SW480 (cell line): ENCODE measurements at regions not wholly inside any gene's neighbourhood (a gene's known extent, or its start where the extent isn't known, plus 50 kb on each side); places are given as distances from the start of the nearest gene placed in this dataset.
"Not testable (repeated sequence)": the region's sequence is repeated elsewhere in the genome, so short reads cannot be mapped to it uniquely, and the experiment has no call there.

Experiments used
- DNase-seq: peaks from one replicate; pipeline ENCODE4 v3.0.0-alpha.2; 2016; ENCODE audit warnings: low spot score

DNA sequence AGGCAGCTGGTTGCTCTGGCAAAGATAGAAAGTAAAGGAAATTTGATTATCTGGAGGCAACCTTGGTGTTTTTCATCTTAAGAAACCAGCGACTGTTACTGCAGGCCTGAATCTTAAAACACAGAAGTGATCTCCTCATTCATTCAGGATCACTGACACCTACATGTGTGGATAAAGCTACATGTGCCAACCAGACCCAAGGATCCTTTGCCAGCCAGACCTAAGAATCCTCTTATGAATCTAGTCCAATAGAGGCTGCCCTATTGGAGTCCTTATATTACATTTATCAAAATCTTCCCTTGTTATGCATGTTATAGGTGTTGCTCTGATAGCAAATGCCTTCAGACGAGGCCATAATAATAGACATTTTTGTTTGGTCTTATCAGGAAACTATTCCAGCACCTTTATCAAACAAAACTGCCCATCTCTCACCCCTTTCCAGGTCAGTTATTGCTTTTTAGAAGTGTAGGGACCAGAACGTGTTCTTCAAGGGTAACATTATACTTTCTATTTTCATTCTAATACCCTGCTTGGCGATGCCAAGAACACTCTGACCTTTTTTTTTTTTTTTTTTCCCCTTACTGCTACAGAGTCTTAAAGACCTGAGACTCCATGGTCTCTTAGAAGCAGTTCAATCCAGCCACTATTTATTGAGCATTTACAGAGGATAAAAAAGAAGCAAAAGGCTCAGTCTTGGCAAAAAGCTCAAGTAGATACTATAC is 175.5 kb upstream of the PTBP2 start:
- no peak for DNase-seq

- no peak for DNase-seq
Measured at GRCh38 chr1:96550061-96550460, 171.5 kb upstream of the PTBP2 start.

DNA sequence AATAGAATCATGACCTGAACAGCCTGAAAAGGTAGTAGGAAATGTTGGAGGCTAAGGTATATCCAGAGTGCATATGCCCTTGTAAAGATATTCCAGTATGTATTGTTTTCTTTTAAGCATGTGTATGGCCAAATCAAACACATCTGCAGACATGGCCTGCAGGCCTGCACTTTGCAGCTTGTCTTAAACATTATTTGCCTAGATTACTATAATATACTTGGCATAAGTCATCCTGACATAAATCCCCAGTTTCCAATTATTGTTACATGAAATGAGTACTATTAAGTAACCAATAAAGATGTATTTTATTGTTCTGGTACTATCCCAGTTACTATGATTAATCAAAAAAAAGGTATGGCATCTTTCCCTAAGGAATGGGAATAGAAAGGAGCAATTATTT is 169.1 kb upstream of the PTBP2 start:
- no peak for DNase-seq

DNA sequence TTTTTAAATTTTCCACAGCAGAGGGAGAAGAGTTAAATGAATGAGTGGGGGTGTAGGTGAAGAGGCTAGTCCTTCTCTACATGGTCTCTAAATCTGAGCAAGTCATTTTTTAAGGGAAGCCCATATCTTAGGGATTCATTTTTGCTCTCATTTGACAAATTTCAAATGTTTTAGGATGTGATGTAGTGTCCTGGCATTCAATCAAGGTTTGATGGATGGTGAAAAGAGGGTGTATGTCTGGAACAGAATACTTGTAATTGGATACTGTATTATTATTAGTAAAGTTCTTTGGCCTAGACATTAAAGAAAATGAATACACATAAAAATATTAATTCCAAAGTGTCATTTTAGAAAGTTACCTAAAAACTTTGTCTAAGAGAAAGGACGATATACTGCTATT is 167.8 kb upstream of the PTBP2 start:
- no peak for DNase-seq

DNA sequence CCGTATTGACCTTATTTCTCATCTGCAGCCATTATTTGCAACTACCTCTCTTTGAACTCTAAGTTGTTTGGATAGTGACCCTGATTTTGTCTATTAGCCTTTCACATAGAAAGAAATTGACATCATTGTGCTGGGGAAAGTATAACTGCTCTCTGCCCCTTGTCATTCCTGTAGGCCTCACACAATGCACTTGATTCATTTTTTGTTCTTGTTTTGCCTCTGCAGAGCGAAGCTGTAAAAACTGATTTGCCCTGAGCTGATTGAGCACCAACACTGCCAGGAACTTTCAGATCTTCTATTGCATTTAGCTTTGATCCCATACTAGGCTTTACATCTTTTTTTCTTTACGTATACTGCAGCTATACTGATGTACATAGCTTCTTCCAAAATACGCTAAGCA is 167.2 kb upstream of the PTBP2 start:
- DNase-seq, result no peak

- no peak for DNase-seq
Measured at GRCh38 chr1:96557336-96557735, 164.2 kb upstream of the PTBP2 start.

GRCh38 chr1:96558635-96559034 is 162.9 kb upstream of the PTBP2 start:
- DNase-seq, result no peak

GRCh38 chr1:96559181-96559580 is 162.4 kb upstream of the PTBP2 start:
- no peak for DNase-seq

GRCh38 chr1:96559707-96560596 is 161.6 kb upstream of the PTBP2 start:
- DNase-seq, result no peak

GRCh38 chr1:96562094-96562493 is 159.5 kb upstream of the PTBP2 start:
- no peak for DNase-seq

DNA sequence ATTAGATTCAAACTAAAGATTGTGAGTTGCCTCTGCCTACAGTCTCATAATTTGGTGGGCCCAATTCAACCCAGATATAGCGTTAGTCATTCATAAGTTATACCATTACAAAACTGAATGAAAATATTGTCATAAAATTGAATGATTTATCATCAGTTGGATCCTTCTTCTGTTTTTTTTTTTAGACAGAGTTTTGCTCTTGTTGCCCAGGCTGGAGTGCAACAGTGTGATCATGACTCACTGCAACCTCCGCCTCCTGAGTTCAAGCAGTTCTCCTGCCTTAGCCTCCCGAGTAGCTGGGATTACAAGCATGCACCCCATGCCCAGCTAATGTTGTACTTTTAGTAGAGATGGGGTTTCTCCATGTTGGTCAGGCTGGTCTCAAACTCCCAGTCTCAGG is 157.2 kb upstream of the PTBP2 start:
- not testable (repeated sequence) for DNase-seq

- no peak for DNase-seq
Measured at GRCh38 chr1:96565546-96565945, 156.0 kb upstream of the PTBP2 start.

GRCh38 chr1:96568639-96569038 is 152.9 kb upstream of the PTBP2 start:
- no peak for DNase-seq

DNA sequence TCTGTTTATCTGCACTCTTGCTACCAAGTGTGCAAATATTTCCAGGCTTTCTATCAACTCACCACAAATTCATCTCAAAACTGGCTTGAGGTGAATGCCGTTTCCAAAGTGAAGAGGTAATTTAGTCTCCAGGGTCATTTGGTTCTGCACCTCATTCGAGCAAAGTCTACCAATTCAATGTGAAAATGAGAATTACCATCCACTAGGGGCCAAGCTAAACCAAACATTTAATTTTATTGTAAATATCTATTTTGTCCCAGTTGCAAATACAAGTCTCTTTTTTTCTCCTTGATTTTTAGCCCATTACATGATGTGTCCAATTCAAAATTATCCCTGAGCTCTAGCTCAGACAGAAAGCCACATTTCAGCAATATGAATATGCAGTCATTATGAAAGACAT is 152.3 kb upstream of the PTBP2 start:
- no peak for DNase-seq

DNA sequence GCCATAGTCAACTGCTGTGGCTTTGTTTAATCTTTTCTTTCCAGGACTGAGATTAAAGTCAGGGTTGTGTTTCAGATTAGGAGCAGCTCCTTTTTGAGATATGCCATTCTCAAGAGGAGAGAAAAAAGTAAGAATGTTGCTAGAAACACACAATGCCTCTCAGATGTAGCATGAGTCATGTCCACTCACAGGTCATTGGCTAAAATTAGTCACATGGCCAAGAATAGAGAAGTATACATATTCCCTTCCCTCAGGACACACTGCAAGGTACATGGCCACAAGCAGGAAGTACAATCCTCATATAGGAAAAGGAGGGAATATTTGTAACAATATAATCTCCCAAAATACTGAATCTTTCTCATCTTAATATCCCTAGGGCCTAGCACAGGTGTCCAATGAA is 141.9 kb upstream of the PTBP2 start:
- DNase-seq, result no peak

GRCh38 chr1:96580920-96581319 is 140.7 kb upstream of the PTBP2 start:
- DNase-seq, result no peak

DNA sequence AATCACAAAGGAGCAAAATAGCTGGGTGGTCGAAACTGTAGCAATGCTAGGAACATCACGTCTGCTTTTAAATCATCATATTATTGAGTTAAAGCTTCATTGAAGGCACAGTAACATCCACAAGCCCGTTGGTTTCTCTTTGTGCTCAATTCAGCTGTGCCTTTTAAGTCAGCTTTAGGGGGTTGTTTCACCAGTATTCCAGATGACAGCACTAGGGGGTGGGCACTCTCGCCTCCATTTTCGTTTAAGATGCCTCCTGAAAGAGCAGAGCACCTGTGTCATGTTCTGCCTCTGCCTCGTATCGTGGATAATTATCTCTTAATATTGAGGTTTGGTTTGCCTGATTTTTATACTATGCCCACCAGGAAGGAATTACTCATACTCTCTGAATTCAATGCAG is 139.8 kb upstream of the PTBP2 start:
- no peak for DNase-seq

DNA sequence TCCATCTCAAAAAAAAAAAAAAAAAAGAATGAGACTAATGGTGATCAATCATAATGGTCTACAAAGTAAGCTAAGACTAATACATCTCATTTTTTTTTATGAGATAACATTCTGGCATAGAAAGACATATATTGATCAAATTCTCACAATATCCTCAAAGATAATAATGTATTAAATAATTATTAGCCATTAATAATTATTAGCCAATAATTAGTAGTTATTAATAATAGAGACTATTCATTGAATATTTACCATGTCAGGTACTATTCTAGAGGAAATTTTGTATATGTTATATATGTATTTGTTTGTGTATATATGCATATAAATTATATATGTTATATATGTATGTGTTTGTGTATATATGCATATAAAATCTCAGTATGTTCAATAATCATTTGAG is 137.7 kb upstream of the PTBP2 start:
- DNase-seq, result no peak

DNA sequence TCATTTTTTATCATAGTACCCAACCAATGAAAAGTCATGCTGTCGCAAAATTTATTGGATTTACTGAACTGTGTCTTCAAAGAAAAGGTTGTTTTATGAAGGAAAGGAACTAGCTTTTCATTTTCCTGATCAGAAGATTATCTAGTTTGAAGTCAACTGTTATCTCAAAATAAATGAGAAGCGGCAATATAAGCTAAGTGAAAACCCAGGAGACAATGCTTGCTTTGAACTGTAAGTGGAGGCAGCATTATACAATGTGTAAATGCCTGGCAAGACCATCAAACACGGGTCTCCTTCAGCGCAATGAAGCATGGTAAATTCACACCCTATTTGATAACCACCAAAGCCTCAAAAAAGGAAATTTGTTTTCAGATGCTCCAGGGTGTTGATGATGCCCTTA is 134.4 kb upstream of the PTBP2 start:
- no peak for DNase-seq

GRCh38 chr1:96588416-96588995 is 133.1 kb upstream of the PTBP2 start:
- DNase-seq, result no peak

DNA sequence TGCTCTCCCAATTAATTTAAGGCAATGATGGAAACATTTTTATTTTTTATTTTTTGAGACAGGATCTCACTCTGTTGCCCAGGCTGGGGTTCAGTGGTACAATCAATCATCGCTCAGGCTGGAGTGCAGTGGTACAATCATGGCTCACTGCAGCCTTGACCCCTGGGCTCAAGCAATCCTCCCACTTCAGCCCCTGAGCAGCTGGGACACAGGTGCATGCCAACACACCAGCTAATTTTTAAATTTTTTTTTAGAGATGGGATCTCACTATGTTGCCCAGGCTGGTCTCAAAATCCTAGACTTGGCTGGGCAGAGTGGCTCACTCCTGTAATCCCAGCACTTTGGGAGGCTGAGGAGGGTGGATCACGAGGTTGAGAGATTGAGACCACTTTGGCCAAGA is 126.1 kb upstream of the PTBP2 start:
- DNase-seq, result not testable (repeated sequence)

DNA sequence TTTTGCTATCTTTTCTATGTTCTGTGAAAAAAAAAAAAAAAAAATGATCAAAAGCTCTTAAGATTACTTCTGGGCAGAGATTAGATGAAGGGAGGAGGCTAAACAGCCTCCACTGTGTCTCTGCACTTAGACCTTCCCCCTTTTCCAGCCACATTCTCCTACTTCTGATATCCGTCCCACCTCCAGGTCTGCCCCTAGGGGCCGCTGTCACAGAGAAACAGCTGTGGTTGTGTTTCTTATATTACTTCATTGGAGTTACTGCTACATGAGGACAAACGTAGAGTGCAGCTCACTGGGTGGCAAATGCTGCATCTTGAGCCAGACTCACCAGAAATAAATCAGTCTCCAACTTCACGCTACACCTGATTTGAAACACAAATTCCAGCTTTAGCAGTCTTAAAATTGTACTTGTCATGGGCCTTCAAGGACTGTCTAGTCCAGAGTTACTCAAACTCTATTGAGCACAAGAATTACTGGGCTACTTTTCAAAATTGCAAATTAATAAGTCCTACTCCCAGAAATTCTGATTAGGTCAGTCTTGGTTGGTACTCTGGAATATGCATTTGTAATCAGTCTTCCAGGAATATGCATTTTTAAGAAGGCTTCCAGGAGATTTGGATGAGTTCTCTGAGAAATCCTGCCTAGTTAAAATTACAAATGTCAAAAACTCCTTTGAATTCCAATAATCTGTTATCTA is 125.2 kb upstream of the PTBP2 start:
- peak; percentile 14 for DNase-seq

- no peak for DNase-seq
Measured at GRCh38 chr1:96597218-96597617, 124.4 kb upstream of the PTBP2 start.
